T47D (cell line): ENCODE measurements at regions not wholly inside any gene's neighbourhood (a gene's known extent, or its start where the extent isn't known, plus 50 kb on each side); places are given as distances from the start of the nearest gene placed in this dataset.

Source experiments
- DNase-seq, 2 experiments: peaks; one replicate each; pipeline versions ENCODE4 v3.0.0 to v3.0.0-alpha.2; 2011 to 2012; ENCODE audit warnings: low read depth in 1 of 2, low spot score in 1 of 2
- JUND ChIP-seq: IDR thresholded peaks from 2 replicates; pipeline ENCODE4 v1.6.1; 2012; ENCODE audit warnings: low read depth
- in situ Hi-C: cut with HindIII; loops from 2 replicates; pipeline ENCODE4 v1.10.0; 2016; ENCODE audit warnings: low sequenced_read_pairs, low pct_unique_long_range_greater_than_20kb

DNA sequence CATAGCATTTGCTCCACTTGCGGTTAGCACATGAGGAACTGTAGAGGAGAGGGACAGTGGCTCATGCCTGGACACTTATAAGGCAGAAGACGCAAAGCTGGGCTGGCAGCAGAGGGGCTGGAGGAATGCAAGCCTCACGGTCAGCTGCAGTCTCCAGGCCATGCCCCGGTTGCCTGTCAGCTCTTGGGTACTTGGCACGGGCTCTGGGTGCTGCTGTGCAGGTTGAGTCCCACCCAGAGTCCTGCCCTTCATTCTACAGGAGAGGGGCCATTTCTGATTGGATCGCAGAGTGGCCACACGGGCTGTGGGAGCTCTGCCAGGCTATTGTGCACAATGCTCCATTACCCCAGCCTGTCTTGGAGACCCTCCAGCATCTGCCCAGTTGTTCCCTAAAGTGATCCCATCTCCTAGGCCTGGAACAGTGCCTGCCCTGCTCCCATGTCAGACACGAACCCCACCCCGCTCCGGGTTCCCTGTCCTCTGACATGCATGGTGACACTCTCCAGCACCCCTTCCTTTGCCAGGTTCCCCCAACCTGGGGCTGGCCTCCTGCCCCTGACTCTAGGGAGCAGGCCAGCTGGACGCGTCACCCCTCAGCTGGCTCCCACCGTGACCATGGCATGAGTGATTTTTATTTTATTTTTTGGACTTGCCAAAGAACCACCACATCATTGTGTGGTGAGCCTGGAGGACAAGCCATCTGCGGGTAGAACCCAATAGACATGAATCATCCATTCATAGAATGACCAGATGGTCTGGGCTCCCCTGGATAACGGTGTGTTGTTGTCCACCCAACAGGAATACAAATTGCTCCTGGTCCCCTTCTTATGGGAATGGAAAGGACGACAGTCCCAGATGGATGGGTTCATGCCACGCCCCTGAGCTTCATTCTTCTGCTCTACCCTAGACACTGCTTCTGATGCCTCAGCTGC, 51.0 kb upstream of the KLF13 start:
- TF ChIP-seq JUND: no peak
- in situ Hi-C loops: no loop called here
- DNase-seq: no peak

DNA sequence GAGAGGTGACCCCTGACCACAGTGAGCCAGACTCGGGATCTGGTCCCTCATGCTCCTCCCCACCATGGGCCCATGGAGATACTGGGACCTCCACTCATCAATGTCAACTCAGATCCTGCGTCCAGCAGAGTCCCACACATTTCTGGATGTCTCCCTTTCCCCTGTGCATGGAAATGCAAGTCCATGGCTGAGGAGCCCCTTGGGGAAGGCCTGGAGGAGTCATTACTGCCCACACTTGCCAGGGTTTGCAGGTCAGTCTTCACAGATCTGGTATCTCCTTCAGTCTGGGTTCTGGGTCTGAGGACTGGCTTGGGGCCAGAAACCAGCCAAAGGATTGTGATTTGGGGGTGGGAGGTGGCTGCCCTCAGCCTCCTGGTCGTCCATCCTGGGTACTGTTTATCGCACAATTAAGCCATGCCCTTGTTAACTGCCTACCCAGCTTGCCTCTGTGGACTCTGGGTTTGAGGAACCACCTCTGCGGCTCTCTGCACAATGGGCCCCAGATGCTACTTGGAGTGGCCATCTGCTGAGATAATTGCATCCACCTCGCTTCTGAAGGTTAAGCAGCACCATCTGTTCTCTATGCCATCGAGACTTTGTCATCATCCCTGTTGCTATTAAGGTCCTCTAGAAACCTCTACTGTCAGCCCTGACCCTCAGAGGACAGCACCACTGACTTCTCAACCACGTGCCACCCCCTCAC, 49.9 kb upstream of the KLF13 start:
- TF ChIP-seq JUND: no peak
- no peak for DNase-seq
- in situ Hi-C loops: no loop called here
